ENCODE measurements at regions not wholly inside any gene's neighbourhood (a gene's known extent, or its start where the extent isn't known, plus 50 kb on each side); places are given as distances from the start of the nearest gene placed in this dataset.

DNA sequence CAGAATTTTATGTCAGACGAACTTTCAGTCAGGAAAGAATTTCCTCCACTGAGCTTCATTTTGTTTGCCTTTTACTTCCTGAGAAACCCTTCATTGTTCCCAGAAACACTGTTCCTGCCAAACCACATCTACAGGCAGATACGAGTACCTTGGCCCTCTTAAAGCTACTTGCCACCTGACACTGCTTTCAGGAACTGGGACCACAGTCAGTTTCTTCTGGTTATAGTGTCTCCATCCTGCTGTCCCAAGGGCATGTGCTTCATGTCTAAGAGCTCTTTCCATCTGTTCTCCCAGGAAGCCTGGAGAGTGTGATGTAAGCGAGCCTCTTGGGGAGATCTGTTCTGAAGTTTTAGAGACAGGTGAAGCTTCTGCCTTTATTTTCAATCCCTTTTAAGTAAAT lies 161.7 kb upstream of the PLEKHA5 start:
- Histone ChIP-seq H3K27ac (no peak overlapping the region), H3K4me3 (no peak overlapping the region), H3K4me1 (no peaks in the 10 kb centered on the region), H3K36me3 (no peaks in the 10 kb centered on the region), H3K27me3 (no peaks in the 10 kb centered on the region), H3K9me3 (no peaks in the 10 kb centered on the region)
- intact Hi-C loops (cut with DNase I), result no loop called here
- 39 to 57% methylated on average over 3 of the region's 3 CpGs for WGBS, 2 donors
- TF ChIP-seq, protein P1, sequence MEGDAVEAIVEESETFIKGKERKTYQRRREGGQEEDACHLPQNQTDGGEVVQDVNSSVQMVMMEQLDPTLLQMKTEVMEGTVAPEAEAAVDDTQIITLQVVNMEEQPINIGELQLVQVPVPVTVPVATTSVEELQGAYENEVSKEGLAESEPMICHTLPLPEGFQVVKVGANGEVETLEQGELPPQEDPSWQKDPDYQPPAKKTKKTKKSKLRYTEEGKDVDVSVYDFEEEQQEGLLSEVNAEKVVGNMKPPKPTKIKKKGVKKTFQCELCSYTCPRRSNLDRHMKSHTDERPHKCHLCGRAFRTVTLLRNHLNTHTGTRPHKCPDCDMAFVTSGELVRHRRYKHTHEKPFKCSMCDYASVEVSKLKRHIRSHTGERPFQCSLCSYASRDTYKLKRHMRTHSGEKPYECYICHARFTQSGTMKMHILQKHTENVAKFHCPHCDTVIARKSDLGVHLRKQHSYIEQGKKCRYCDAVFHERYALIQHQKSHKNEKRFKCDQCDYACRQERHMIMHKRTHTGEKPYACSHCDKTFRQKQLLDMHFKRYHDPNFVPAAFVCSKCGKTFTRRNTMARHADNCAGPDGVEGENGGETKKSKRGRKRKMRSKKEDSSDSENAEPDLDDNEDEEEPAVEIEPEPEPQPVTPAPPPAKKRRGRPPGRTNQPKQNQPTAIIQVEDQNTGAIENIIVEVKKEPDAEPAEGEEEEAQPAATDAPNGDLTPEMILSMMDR (IDR thresholded peaks at IDR 0.05), result no peak
- no peak for TF ChIP-seq POLR2AphosphoS5 (IDR thresholded peaks at IDR 0.05)
- TF ChIP-seq POLR2A (IDR thresholded peaks at IDR 0.05), result no peak
- TF ChIP-seq EP300 (IDR thresholded peaks at IDR 0.05), result no peak
- DNase-seq, result no peak

DNA sequence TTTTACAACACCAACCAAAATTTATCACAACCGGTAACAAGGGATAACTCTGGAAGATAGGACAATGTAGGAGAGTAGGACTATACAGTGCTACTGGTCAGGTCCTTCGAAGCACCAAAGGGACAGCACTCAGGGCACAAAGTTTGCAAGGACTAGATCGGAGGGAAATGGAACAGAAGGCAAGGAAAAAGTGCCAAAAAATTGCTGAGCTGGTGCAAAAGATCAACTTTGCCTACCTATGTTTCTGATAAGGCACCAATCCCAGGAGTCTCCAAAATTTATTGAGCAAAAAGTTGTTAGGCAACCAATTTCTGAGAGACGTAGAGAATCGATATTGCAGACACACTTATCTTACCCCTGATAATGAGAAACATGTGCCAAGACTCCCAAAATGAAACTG lies 160.0 kb upstream of the PLEKHA5 start:
- no peak for DNase-seq
- H3K27ac ChIP-seq, result no peak overlapping the region
- no peaks in the 10 kb centered on the region for H3K36me3 ChIP-seq
- no peaks in the 10 kb centered on the region for H3K4me1 ChIP-seq
- TF ChIP-seq, protein P1 (IDR thresholded peaks at IDR 0.05), result no peak
- no peak for TF ChIP-seq POLR2A (IDR thresholded peaks at IDR 0.05)
- no peak for TF ChIP-seq POLR2AphosphoS5 (IDR thresholded peaks at IDR 0.05)
- no peak for TF ChIP-seq EP300 (IDR thresholded peaks at IDR 0.05)
- H3K4me3 ChIP-seq, result no peak overlapping the region
- H3K9me3 ChIP-seq, result no peaks in the 10 kb centered on the region
- WGBS, 2 donors, result 86 to 91% methylated on average over 5 of the region's 5 CpGs
- H3K27me3 ChIP-seq, result no peaks in the 10 kb centered on the region
- intact Hi-C loops (cut with DNase I), result no loop called here

DNA sequence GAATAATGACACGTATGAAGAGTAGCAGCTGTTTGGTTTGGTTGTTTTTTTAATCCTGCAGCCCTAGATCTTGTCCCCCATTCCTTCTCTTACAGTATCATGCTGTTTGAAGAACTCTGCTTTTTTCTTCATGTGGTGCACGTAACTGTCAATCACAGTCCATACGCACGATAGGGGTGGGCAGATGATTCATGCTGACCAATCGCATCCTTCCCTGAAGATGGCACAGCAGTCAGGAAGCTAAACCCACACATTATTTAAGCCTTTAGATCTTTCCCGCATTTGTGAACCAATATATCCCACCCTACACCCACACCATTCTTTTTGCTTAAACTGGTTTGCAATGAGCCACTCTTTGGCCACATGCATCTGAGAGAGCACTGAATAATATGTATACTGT lies 158.9 kb upstream of the PLEKHA5 start:
- Histone ChIP-seq H3K9me3 (no peaks in the 10 kb centered on the region), H3K27me3 (no peaks in the 10 kb centered on the region), H3K27ac (no peak overlapping the region), H3K4me1 (no peaks in the 10 kb centered on the region), H3K4me3 (no peak overlapping the region), H3K36me3 (no peaks in the 10 kb centered on the region)
- intact Hi-C loops (cut with DNase I), result no loop called here
- 92 to 96% methylated on average over 6 of the region's 6 CpGs for WGBS, 2 donors
- TF ChIP-seq EP300 (IDR thresholded peaks at IDR 0.05) (no peak), POLR2AphosphoS5 (IDR thresholded peaks at IDR 0.05) (no peak), POLR2A (IDR thresholded peaks at IDR 0.05) (no peak)
- TF ChIP-seq, protein P1 (IDR thresholded peaks at IDR 0.05), result no peak
- DNase-seq, result no peak

DNA sequence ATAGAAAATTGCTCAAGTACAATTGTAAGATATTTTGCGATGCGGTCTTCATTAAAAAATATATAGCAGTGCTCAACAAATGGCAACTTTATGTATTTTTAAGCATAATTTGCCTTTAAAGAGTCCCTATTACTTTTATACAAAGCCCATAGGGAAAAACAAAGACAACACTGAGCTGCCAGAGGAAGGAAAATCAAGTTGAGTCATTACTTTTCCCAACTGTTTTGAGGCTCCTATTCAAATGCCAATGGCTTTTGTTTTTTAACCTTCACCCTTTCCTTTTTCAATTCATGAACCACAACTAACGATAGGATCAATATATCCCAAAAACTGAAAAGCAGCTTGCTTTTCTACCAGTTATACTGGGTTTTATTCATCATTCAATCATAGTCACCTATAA lies 157.6 kb upstream of the PLEKHA5 start:
- Histone ChIP-seq H3K36me3 (no peaks in the 10 kb centered on the region), H3K4me3 (no peak overlapping the region), H3K4me1 (no peaks in the 10 kb centered on the region), H3K27ac (no peak overlapping the region), H3K27me3 (no peaks in the 10 kb centered on the region), H3K9me3 (no peaks in the 10 kb centered on the region)
- no peak for DNase-seq
- 95% methylated on average over 3 of the region's 3 CpGs for WGBS, 2 donors
- intact Hi-C loops (cut with DNase I), result no loop called here
- TF ChIP-seq, protein P1 (IDR thresholded peaks at IDR 0.05), result no peak
- TF ChIP-seq POLR2A (IDR thresholded peaks at IDR 0.05) (no peak), POLR2AphosphoS5 (IDR thresholded peaks at IDR 0.05) (no peak), EP300 (IDR thresholded peaks at IDR 0.05) (no peak)

DNA sequence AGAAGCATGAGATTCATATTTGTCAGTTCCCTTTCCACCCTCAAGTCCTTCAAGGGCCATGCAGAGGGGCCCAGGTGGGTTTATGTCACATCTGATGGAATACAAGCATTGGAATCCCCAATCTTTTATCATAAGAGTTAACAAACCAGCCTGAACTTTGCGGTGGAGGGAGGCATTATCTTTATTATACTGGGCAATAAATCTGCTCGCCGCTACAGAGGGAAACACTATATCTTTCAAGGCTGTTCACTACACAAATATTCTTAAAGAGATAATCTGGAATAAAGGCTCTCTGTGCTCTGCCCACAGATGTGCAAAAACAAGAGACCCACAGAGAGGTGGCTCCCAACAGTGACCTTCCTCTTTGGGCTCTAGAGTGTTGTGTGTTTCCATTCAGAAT lies 153.6 kb upstream of the PLEKHA5 start:
- H3K27ac ChIP-seq, result no peak overlapping the region
- no peak overlapping the region for H3K4me3 ChIP-seq
- H3K9me3 ChIP-seq, result no peaks in the 10 kb centered on the region
- intact Hi-C loops (cut with DNase I), result no loop called here
- no peaks in the 10 kb centered on the region for H3K27me3 ChIP-seq
- DNase-seq, result no peak
- WGBS, 2 donors, result 23 to 65% methylated on average over 3 of the region's 3 CpGs
- TF ChIP-seq POLR2A (IDR thresholded peaks at IDR 0.05) (no peak), POLR2AphosphoS5 (IDR thresholded peaks at IDR 0.05) (no peak), EP300 (IDR thresholded peaks at IDR 0.05) (no peak)
- TF ChIP-seq, protein P1 (IDR thresholded peaks at IDR 0.05), result no peak
- H3K36me3 ChIP-seq, result no peaks in the 10 kb centered on the region
- H3K4me1 ChIP-seq, result no peaks in the 10 kb centered on the region

Data from sigmoid colon (tissue), 6 donors.